ENCODE measurements at regions not wholly inside any gene's neighbourhood (a gene's known extent, or its start where the extent isn't known, plus 50 kb on each side); places are given as distances from the start of the nearest gene placed in this dataset.

GRCh38 chr1:193841857-193842256 lies 655.4 kb upstream of the B3GALT2 start:
- no peaks in the 10 kb centered on the region for H3K36me3 ChIP-seq (ENCODE audit: insufficient read depth, low read length)
- TF ChIP-seq, protein P1, sequence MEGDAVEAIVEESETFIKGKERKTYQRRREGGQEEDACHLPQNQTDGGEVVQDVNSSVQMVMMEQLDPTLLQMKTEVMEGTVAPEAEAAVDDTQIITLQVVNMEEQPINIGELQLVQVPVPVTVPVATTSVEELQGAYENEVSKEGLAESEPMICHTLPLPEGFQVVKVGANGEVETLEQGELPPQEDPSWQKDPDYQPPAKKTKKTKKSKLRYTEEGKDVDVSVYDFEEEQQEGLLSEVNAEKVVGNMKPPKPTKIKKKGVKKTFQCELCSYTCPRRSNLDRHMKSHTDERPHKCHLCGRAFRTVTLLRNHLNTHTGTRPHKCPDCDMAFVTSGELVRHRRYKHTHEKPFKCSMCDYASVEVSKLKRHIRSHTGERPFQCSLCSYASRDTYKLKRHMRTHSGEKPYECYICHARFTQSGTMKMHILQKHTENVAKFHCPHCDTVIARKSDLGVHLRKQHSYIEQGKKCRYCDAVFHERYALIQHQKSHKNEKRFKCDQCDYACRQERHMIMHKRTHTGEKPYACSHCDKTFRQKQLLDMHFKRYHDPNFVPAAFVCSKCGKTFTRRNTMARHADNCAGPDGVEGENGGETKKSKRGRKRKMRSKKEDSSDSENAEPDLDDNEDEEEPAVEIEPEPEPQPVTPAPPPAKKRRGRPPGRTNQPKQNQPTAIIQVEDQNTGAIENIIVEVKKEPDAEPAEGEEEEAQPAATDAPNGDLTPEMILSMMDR (IDR thresholded peaks at IDR 0.05; ENCODE audit: extremely low read depth, low read depth, low read length): no peak
- no peaks in the 10 kb centered on the region for H3K4me1 ChIP-seq (ENCODE audit: insufficient read depth, low read length)
- H3K27me3 ChIP-seq (ENCODE audit: insufficient read depth, low read length): no peaks in the 10 kb centered on the region
- H3K27ac ChIP-seq (ENCODE audit: low read depth, low read length): no peak overlapping the region
- no peaks in the 10 kb centered on the region for H4K20me1 ChIP-seq (ENCODE audit: insufficient read depth, low read length)
- no peak overlapping the region for H3K4me3 ChIP-seq (ENCODE audit: insufficient read depth, low read length)
- DNase-seq (ENCODE audit: insufficient read length, low spot score, missing footprints): no peak
- H3K79me2 ChIP-seq (ENCODE audit: insufficient read depth, low read length): no peaks in the 10 kb centered on the region
- peaks cover 7% of the 10 kb centered on the region for H3K9me3 ChIP-seq (ENCODE audit: low read depth, low read length)
- no peak overlapping the region for H3K4me2 ChIP-seq (ENCODE audit: insufficient read depth, low read length)
- H2AFZ ChIP-seq (ENCODE audit: low read length): no peak overlapping the region

DNA sequence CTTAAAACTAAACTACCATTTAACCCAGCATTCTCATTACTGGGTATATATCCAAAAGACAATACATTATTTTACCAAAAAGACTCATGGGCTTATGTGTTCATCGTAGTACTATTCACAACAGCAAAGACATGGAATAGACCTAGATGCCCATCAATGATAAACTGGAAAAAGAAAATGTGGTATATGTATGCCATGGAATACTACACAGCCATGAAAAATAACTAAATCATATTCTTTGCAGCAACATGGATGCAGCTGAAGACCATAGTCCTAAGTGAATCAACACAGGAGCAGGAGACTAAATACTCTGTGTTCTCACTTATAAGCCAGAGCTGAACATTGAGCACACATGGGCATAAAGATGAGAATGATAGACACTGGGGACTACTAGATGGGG lies 645.1 kb upstream of the B3GALT2 start:
- Histone ChIP-seq H3K4me1 (ENCODE audit: insufficient read depth, low read length) (no peaks in the 10 kb centered on the region), H3K79me2 (ENCODE audit: insufficient read depth, low read length) (no peaks in the 10 kb centered on the region), H4K20me1 (ENCODE audit: insufficient read depth, low read length) (no peaks in the 10 kb centered on the region), H3K36me3 (ENCODE audit: insufficient read depth, low read length) (no peaks in the 10 kb centered on the region), H3K27me3 (ENCODE audit: insufficient read depth, low read length) (no peaks in the 10 kb centered on the region), H3K27ac (ENCODE audit: low read depth, low read length) (no peak overlapping the region), H3K4me3 (ENCODE audit: insufficient read depth, low read length) (no peak overlapping the region), H3K4me2 (ENCODE audit: insufficient read depth, low read length) (no peak overlapping the region), H2AFZ (ENCODE audit: low read length) (no peak overlapping the region), H3K9me3 (ENCODE audit: low read depth, low read length) (no peaks in the 10 kb centered on the region)
- DNase-seq (ENCODE audit: insufficient read length, low spot score, missing footprints): no peak
- TF ChIP-seq, protein P1 (IDR thresholded peaks at IDR 0.05; ENCODE audit: extremely low read depth, low read depth, low read length): no peak

DNA sequence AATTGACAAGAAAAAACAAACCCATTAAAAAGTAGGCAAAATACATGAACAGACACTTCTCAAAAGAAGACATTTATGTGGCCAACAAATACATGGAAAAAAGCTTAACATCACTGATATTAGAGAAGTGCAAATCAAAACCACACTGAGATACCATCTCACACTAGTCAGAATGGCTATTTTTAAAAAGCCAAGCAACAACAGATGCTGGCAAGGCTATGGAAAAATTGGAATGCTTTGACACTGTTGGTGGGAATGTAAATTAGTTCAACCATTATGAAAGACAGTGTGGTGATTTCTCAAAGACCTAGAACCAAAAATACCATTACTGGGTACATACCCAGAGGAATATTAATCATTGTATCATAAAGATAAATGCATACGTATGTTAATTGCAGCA lies 641.1 kb upstream of the B3GALT2 start:
- Histone ChIP-seq H2AFZ (ENCODE audit: low read length) (no peak overlapping the region), H3K36me3 (ENCODE audit: insufficient read depth, low read length) (no peaks in the 10 kb centered on the region), H3K4me2 (ENCODE audit: insufficient read depth, low read length) (no peak overlapping the region), H4K20me1 (ENCODE audit: insufficient read depth, low read length) (no peaks in the 10 kb centered on the region), H3K9me3 (ENCODE audit: low read depth, low read length) (no peaks in the 10 kb centered on the region), H3K79me2 (ENCODE audit: insufficient read depth, low read length) (no peaks in the 10 kb centered on the region), H3K4me1 (ENCODE audit: insufficient read depth, low read length) (no peaks in the 10 kb centered on the region), H3K27ac (ENCODE audit: low read depth, low read length) (no peak overlapping the region), H3K4me3 (ENCODE audit: insufficient read depth, low read length) (no peak overlapping the region), H3K27me3 (ENCODE audit: insufficient read depth, low read length) (no peaks in the 10 kb centered on the region)
- no peak for DNase-seq (ENCODE audit: insufficient read length, low spot score, missing footprints)
- TF ChIP-seq, protein P1 (IDR thresholded peaks at IDR 0.05; ENCODE audit: extremely low read depth, low read depth, low read length): no peak

DNA sequence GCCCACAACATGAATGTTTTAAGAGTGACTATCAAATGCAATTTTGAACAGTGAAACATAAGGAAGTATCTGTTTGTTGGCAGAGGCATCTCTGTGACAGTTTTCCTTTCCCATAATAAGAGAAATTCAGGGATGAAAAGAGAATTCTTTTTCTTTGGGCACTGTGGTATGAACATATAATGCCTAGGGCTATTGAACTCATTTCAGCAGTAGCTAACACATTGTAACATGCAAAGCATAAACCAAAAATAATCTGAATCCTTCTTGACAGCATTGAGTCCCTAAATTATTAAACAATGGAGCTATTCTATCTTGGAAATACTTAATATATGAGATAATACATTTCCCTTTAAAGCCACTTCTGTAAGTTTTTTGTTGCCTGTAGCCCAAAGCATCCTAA lies 633.0 kb upstream of the B3GALT2 start:
- no peak for DNase-seq (ENCODE audit: insufficient read length, low spot score, missing footprints)
- no peaks in the 10 kb centered on the region for H3K27me3 ChIP-seq (ENCODE audit: insufficient read depth, low read length)
- H3K36me3 ChIP-seq (ENCODE audit: insufficient read depth, low read length): no peaks in the 10 kb centered on the region
- no peak overlapping the region for H2AFZ ChIP-seq (ENCODE audit: low read length)
- TF ChIP-seq, protein P1 (IDR thresholded peaks at IDR 0.05; ENCODE audit: extremely low read depth, low read depth, low read length): no peak
- H3K79me2 ChIP-seq (ENCODE audit: insufficient read depth, low read length): no peaks in the 10 kb centered on the region
- H3K9me3 ChIP-seq (ENCODE audit: low read depth, low read length): no peaks in the 10 kb centered on the region
- H4K20me1 ChIP-seq (ENCODE audit: insufficient read depth, low read length): no peaks in the 10 kb centered on the region
- no peaks in the 10 kb centered on the region for H3K4me1 ChIP-seq (ENCODE audit: insufficient read depth, low read length)
- H3K4me2 ChIP-seq (ENCODE audit: insufficient read depth, low read length): no peak overlapping the region
- no peak overlapping the region for H3K27ac ChIP-seq (ENCODE audit: low read depth, low read length)
- no peak overlapping the region for H3K4me3 ChIP-seq (ENCODE audit: insufficient read depth, low read length)

All from osteoblast (primary cell).